Frontal cortex (tissue), 4 donors: ENCODE measurements at regions not wholly inside any gene's neighbourhood (a gene's known extent, or its start where the extent isn't known, plus 50 kb on each side); places are given as distances from the start of the nearest gene placed in this dataset. TPM values are rescaled to one million over a fixed set of nuclear protein-coding genes. Genes with fewer than 3 reads are reported as not detected.
"Not testable (repeated sequence)": the region's sequence is repeated elsewhere in the genome, so short reads cannot be mapped to it uniquely, and the experiment has no call there.

Experiments used
- DNase-seq, 2 donors: peaks; one replicate each; pipeline ENCODE4 v3.0.0; 2012; ENCODE audit warnings: low spot score in 2 of 2
- FAIRE-seq: peaks from 2 replicates; lab custom pipeline; 2012; peaks lifted over from hg19 to GRCh38; lab: Jason Lieb, UNC
- small RNA-seq: library from RNA; depleted of rRNA; stranded (forward); fragments of <200 nt; gene quantifications from one replicate; pipeline ENCODE3, GENCODE V24; 2014
- donor health status: control.
- donor health status: control.
- donor health status: control.

GRCh38 chr4:150015910-150016309, 62.3 kb upstream of the DCLK2 start:
- FAIRE-seq, DNase-seq: not testable (repeated sequence)

GRCh38 chr4:150016621-150017020, 61.6 kb upstream of the DCLK2 start:
- not testable (repeated sequence) for FAIRE-seq, DNase-seq

- no peak for DNase-seq
- FAIRE-seq: no peak
Observed at GRCh38 chr4:150018257-150018656, 60.0 kb upstream of the DCLK2 start.

- no peak for DNase-seq
- no peak for FAIRE-seq
Observed at GRCh38 chr4:150021483-150021882, 56.8 kb upstream of the DCLK2 start.

- DNase-seq (no peak), FAIRE-seq (no peak)
Observed at GRCh38 chr4:150023489-150023888, 54.8 kb upstream of the DCLK2 start.

- not testable (repeated sequence) for FAIRE-seq, DNase-seq
Observed at GRCh38 chr4:150026987-150027386, 51.3 kb upstream of the DCLK2 start.

Small RNA genes lying in the stretch of these regions (small RNA-seq; reads per million reads assigned to genes)
- not detected for gene RNA5SP167
- not detected for gene RNU6-1230P
